K562 (cell line): ENCODE measurements at regions not wholly inside any gene's neighbourhood (a gene's known extent, or its start where the extent isn't known, plus 50 kb on each side); places are given as distances from the start of the nearest gene placed in this dataset.

Experiments used
- ATAC-seq: fragments of 200-7000 bp; cut with Tn5 transposase; 3 replicates; pipeline ENCODE4 v1.9.1; 2020; ENCODE audit warnings: moderate library complexity
- BruUV-seq: library from RNA; stranded (reverse); fragments of 400-500 nt; replicated peaks from 2 replicates; lab custom pipeline; 2021; lab: Mats Ljungman, UMichigan
- CTCF ChIA-PET: fragments of 300-600 bp; formaldehyde crosslinking; extraction: SDS; loops from one replicate; lab custom pipeline; 2021; ENCODE audit warnings: low intra/inter-chr PET ratio; lab: Yijun Ruan, JAX
- POLR2A ChIA-PET: fragments of 300-600, 350-650 bp; sonication (Branson Sonifier 250); formaldehyde crosslinking; extraction: SDS; loops from one replicate; lab custom pipeline; 2021; ENCODE audit warnings: antibody characterized with exemption, inconsistent platforms; lab: Yijun Ruan, JAX
- DNase-seq, 4 experiments: peaks; one replicate each; pipeline versions ENCODE4 v3.0.0 to v3.0.0-alpha.2; 2011 to 2018; ENCODE audit warnings: low spot score in 3 of 4, mixed read lengths in 3 of 4; ENCODE audit errors: extremely low read depth in 1 of 4
- FAIRE-seq: peaks from 2 replicates; lab custom pipeline; 2011; peaks lifted over from hg19 to GRCh38; lab: Jason Lieb, UNC
- H2AFZ ChIP-seq: 2 replicates; pipeline ENCODE4 v1.6.0; 2011; ENCODE audit warnings: low read depth, low read length, control low read depth, inconsistent platforms
- H3K27ac ChIP-seq: fragments of 200-600 bp; 3 replicates; pipeline ENCODE4 v1.8.0; 2011; ENCODE audit warnings: low read depth, mild to moderate bottlenecking, control low read depth, inconsistent platforms, low read length, moderate library complexity, mixed read lengths; ENCODE audit errors: extremely low read depth
- H3K27me3 ChIP-seq, 2 experiments: fragments of 300-600 bp in 1 of 2; 2 replicates in 1 of 2; 3 replicates in 1 of 2; pipeline versions ENCODE4 v1.6.0 to v1.8.0; 2011; ENCODE audit warnings: inconsistent platforms in 2 of 2, low read length in 2 of 2, mild to moderate bottlenecking in 1 of 2, mixed read lengths in 1 of 2, moderate library complexity in 1 of 2; ENCODE audit not compliant: control insufficient read depth in 2 of 2, insufficient read depth in 2 of 2
- H3K36me3 ChIP-seq: fragments of 300-600 bp; 3 replicates; pipeline ENCODE4 v1.8.0; 2011; ENCODE audit warnings: mild to moderate bottlenecking, low read length, inconsistent platforms; ENCODE audit not compliant: control insufficient read depth, insufficient read depth
- H3K4me1 ChIP-seq, 2 experiments: fragments of 200-600 bp in 1 of 2; replicated peaks in 1 of 2; 2 replicates in 1 of 2; 3 replicates in 1 of 2; pipeline versions ENCODE4 v1.5.1 to v1.8.0; 2011; ENCODE audit warnings: inconsistent platforms in 2 of 2, low read length in 2 of 2, mild to moderate bottlenecking in 1 of 2, mixed read lengths in 1 of 2, moderate library complexity in 1 of 2; ENCODE audit not compliant: control insufficient read depth in 2 of 2, insufficient read depth in 2 of 2
- H3K4me2 ChIP-seq: 2 replicates; pipeline ENCODE4 v1.6.1; 2011; ENCODE audit warnings: low read length, control low read depth, inconsistent platforms, mixed read lengths; ENCODE audit not compliant: insufficient read depth
- H3K4me3 ChIP-seq: fragments of 200-600 bp; sonication (generic), shearing (Covaris generic); 2 replicates; pipeline ENCODE4 v1.5.1; 2016; ENCODE audit warnings: control low read depth, inconsistent platforms
- H3K79me2 ChIP-seq: fragments of 200-600 bp; 3 replicates; pipeline ENCODE4 v1.8.0; 2011; ENCODE audit warnings: low read length, inconsistent platforms; ENCODE audit not compliant: control insufficient read depth, insufficient read depth
- H3K9ac ChIP-seq, 2 experiments: 2 replicates each; pipeline versions ENCODE4 v1.6.0 to v1.6.1; 2011; ENCODE audit warnings: low read depth in 2 of 2, low read length in 2 of 2, control low read depth in 1 of 2, inconsistent platforms in 1 of 2, mild to moderate bottlenecking in 1 of 2, mixed read lengths in 1 of 2; ENCODE audit not compliant: insufficient read depth in 1 of 2
- H3K9me1 ChIP-seq: one replicate; pipeline ENCODE4 v1.6.0; 2011; ENCODE audit warnings: inconsistent platforms, mild to moderate bottlenecking, low read length, moderate library complexity; ENCODE audit not compliant: control insufficient read depth, insufficient read depth
- H3K9me3 ChIP-seq: replicated peaks from 2 replicates; pipeline ENCODE4 v1.5.1; 2011; ENCODE audit warnings: low read depth, low read length, inconsistent platforms; ENCODE audit not compliant: control insufficient read depth, insufficient read depth
- H4K20me1 ChIP-seq: replicated peaks from 2 replicates; pipeline ENCODE4 v1.6.1; 2011; ENCODE audit warnings: low read length, inconsistent platforms, mixed read lengths; ENCODE audit not compliant: control insufficient read depth, insufficient read depth
- C11orf30 ChIP-seq: fragments of 450-650 bp; IDR thresholded peaks from 2 replicates; pipeline ENCODE4 v1.6.1; 2016; ENCODE audit warnings: low read depth, mild to moderate bottlenecking
- CEBPG ChIP-seq, 3 experiments: fragments of 200-800 bp in 1 of 3; sonication (Bioruptor generic) in 1 of 3; sonication (generic) in 1 of 3; formaldehyde crosslinking in 1 of 3; IDR thresholded peaks in 2 of 3; conservative IDR thresholded peaks in 1 of 3; 2 replicates each; pipeline versions ENCODE4 v1.6.1 to v1.8.0; 2016 to 2022; ENCODE audit warnings: missing compliant biosample characterization in 2 of 3, missing genetic modification characterization in 2 of 3, mild to moderate bottlenecking in 1 of 3, missing genetic modification reagents in 1 of 3
- FOXA3 ChIP-seq, 2 experiments: fragments of 450-650 bp in 1 of 2; sonication (generic) in 1 of 2; formaldehyde crosslinking; IDR thresholded peaks in 1 of 2; conservative IDR thresholded peaks in 1 of 2; 2 replicates each; pipeline versions ENCODE4 v1.4.0 to v1.8.0; 2020 to 2022; ENCODE audit warnings: mild to moderate bottlenecking in 2 of 2, missing genetic modification reagents in 1 of 2
- MAFF ChIP-seq: IDR thresholded peaks from 2 replicates; pipeline ENCODE4 v1.6.1; 2012; ENCODE audit warnings: low read length, improper control_type of control experiment
- MAFG ChIP-seq: fragments of 450-650 bp; conservative IDR thresholded peaks from 2 replicates; pipeline ENCODE4 v1.6.1; 2016; ENCODE audit warnings: missing genetic modification characterization, missing compliant biosample characterization
- NFXL1 ChIP-seq: fragments of 450-650 bp; formaldehyde crosslinking; IDR thresholded peaks from 2 replicates; pipeline ENCODE4 v1.4.0; 2021; ENCODE audit warnings: mild to moderate bottlenecking
- NR2C2 ChIP-seq, 2 experiments: fragments of 200-800 bp in 1 of 2; sonication (Bioruptor generic) in 1 of 2; sonication (generic) in 1 of 2; formaldehyde crosslinking in 1 of 2; IDR thresholded peaks; 2 replicates each; pipeline versions ENCODE4 v1.6.1 to v1.8.0; 2016 to 2022; ENCODE audit warnings: mild to moderate bottlenecking in 1 of 2, missing compliant biosample characterization in 1 of 2, missing genetic modification characterization in 1 of 2, missing genetic modification reagents in 1 of 2
- RAD21 ChIP-seq, 2 experiments: fragments of 250-450 bp in 1 of 2; fragments of 450-650 bp in 1 of 2; sonication (Bioruptor Pico) in 1 of 2; formaldehyde crosslinking in 1 of 2; IDR thresholded peaks in 1 of 2; conservative IDR thresholded peaks in 1 of 2; 2 replicates each; pipeline versions ENCODE4 v1.4.0 to v1.8.0; 2020 to 2022; ENCODE audit warnings: mild to moderate bottlenecking in 2 of 2, moderate library complexity in 1 of 2
- RBM25 ChIP-seq: fragments of 200-400 bp; formaldehyde crosslinking; IDR thresholded peaks from 2 replicates; pipeline ENCODE4 v1.6.1; 2018; ENCODE audit warnings: low read length, low read depth, moderate library complexity; ENCODE audit not compliant: severe bottlenecking
- SAP30 ChIP-seq: fragments of 200-600 bp; sonication (generic); IDR thresholded peaks from 2 replicates; pipeline ENCODE4 v1.6.1; 2012; ENCODE audit warnings: borderline replicate concordance, low read depth, mild to moderate bottlenecking, moderate library complexity, low read length, control low read depth, inconsistent platforms; ENCODE audit not compliant: insufficient read depth, poor library complexity, severe bottlenecking
- TCF3 ChIP-seq: sonication (generic); formaldehyde crosslinking; IDR thresholded peaks from 2 replicates; pipeline ENCODE4 v1.4.0; 2020; ENCODE audit warnings: mild to moderate bottlenecking, missing genetic modification reagents
- ZNF347 ChIP-seq: fragments of 450-650 bp; formaldehyde crosslinking; IDR thresholded peaks from 2 replicates; pipeline ENCODE4 v1.4.0; 2020; ENCODE audit warnings: low read depth, mild to moderate bottlenecking, moderate library complexity
- ZNF445 ChIP-seq: fragments of 250-450 bp; sonication (Bioruptor Pico); IDR thresholded peaks from 2 replicates; pipeline ENCODE4 v1.4.0; 2020; ENCODE audit warnings: low read depth, mild to moderate bottlenecking, moderate library complexity
- WGBS: fragments of 100-300 bp; shearing (Covaris generic); methylation state at CpG from one replicate; pipeline ENCODE4 v1.1.6; 2016; ENCODE audit warnings: low coverage, mixed read lengths; ENCODE audit not compliant: insufficient coverage; ENCODE audit errors: missing lambda C conversion rate; 5-methylcytosine and 5-hydroxymethylcytosine counted together
- in situ Hi-C: fragments of 300-500 bp; cut with MboI; formaldehyde crosslinking; loops from 4 replicates; pipeline ENCODE4 v1.15.0; 2018; ENCODE audit warnings: inconsistent platforms, mixed read lengths
- intact Hi-C: fragments of 100-400 bp; cut with micrococcal nuclease; formaldehyde crosslinking; loops from 2 replicates; pipeline ENCODE4 v1.14.2; 2022
- TF ChIP-seq, protein P1 (sequence below): sonication (generic); formaldehyde crosslinking; IDR thresholded peaks from 2 replicates; pipeline ENCODE4 v1.8.0; 2023; ENCODE audit warnings: mild to moderate bottlenecking, missing genetic modification reagents
- TF ChIP-seq, protein P2 (sequence below): fragments of 450-650 bp; formaldehyde crosslinking; IDR thresholded peaks from 2 replicates; pipeline ENCODE4 v1.4.0; 2020; ENCODE audit warnings: mild to moderate bottlenecking, mixed read lengths

DNA sequence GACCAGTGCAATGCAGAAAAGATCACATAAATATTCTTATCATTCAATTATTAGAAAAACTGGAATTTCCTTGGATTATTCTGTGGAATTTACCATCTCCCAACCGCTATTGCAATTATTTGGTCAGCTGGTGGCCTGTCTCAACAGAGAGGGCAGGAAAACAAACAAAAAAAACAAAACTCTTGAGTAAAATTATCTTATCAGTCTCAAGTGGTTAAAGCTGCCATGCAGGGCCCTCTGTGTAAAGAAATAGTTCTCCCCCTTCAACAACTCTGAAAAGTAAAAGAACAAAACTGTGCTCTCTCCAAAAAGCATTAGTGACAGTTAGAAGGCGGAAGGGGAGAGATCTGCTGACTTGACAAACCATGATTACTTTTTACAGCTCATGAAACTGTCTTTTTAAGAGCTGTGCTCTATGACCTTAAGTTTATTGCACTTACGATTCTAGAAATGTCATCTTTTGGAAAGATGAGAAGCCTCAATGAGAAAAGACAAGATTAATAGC, 152.3 kb downstream of the DLEU7 start:
- no TSS peak for BruUV-seq
- Histone ChIP-seq H3K4me1 (peaks cover 0 to 13% of the 10 kb centered on the region in 2 experiments; a peak in 4 of 5 replicates), H4K20me1 (0 out of 2 replicates have a peak, but pooled peaks cover 3% of the 10 kb centered on the region), H3K9me1 (no peaks in the 10 kb centered on the region), H3K27ac (peak overlapping the region; percentile 63; the same call in 2 of the 3 replicates), H2AFZ (peak overlapping the region; percentile 38; the same call in 1 of the 2 replicates), H3K4me2 (peak overlapping the region; percentile 18; the same call in 1 of the 2 replicates), H3K9ac (no peak overlapping the region), H3K9me3 (no peaks in the 10 kb centered on the region), H3K4me3 (no peak overlapping the region), H3K79me2 (no peaks in the 10 kb centered on the region), H3K27me3 (no peaks in the 10 kb centered on the region), H3K36me3 (no peaks in the 10 kb centered on the region)
- CTCF ChIA-PET = no interaction called here
- DNase-seq = no peak
- no peak for FAIRE-seq
- 26% methylated on average over 3 of the region's 3 CpGs for WGBS
- POLR2A ChIA-PET = interaction anchor here (1.6 kb wide), 1 partner anchor 14 kb away, joined by 3 read pairs; no protein-coding TSS in a partner anchor
- ATAC-seq = no peak
- in situ Hi-C loops = no loop called here
- intact Hi-C loops = no loop called here
- TF ChIP-seq, protein P1, sequence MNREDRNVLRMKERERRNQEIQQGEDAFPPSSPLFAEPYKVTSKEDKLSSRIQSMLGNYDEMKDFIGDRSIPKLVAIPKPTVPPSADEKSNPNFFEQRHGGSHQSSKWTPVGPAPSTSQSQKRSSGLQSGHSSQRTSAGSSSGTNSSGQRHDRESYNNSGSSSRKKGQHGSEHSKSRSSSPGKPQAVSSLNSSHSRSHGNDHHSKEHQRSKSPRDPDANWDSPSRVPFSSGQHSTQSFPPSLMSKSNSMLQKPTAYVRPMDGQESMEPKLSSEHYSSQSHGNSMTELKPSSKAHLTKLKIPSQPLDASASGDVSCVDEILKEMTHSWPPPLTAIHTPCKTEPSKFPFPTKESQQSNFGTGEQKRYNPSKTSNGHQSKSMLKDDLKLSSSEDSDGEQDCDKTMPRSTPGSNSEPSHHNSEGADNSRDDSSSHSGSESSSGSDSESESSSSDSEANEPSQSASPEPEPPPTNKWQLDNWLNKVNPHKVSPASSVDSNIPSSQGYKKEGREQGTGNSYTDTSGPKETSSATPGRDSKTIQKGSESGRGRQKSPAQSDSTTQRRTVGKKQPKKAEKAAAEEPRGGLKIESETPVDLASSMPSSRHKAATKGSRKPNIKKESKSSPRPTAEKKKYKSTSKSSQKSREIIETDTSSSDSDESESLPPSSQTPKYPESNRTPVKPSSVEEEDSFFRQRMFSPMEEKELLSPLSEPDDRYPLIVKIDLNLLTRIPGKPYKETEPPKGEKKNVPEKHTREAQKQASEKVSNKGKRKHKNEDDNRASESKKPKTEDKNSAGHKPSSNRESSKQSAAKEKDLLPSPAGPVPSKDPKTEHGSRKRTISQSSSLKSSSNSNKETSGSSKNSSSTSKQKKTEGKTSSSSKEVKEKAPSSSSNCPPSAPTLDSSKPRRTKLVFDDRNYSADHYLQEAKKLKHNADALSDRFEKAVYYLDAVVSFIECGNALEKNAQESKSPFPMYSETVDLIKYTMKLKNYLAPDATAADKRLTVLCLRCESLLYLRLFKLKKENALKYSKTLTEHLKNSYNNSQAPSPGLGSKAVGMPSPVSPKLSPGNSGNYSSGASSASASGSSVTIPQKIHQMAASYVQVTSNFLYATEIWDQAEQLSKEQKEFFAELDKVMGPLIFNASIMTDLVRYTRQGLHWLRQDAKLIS = no peak
- TF ChIP-seq FOXA3 (CRISPR knock-in tag; conservative IDR thresholded peaks at IDR 0.05 in 1 of 2, IDR thresholded peaks at IDR 0.05 in 1 of 2) (peak in 1 of 2 experiments; percentile 67; a peak in 2 of 4 replicates), TCF3 (CRISPR knock-in tag) (no peak), NFXL1 (CRISPR knock-in tag) (no peak), RBM25 (no peak), RAD21 (CRISPR knock-in tag; conservative IDR thresholded peaks at IDR 0.05 in 1 of 2, IDR thresholded peaks at IDR 0.05 in 1 of 2) (0 out of 4 replicates have a peak, but pooled peaks of 1 of the 2 experiments have one; percentile 9), SAP30 (no peak), ZNF347 (CRISPR knock-in tag) (no peak), NR2C2 (CRISPR knock-in tag; IDR thresholded peaks at IDR 0.05) (no peak), NR2C2 (tag; IDR thresholded peaks at IDR 0.05) (0 out of 2 replicates have a peak, but pooled peaks have one; percentile 29), MAFF (peak; percentile 83), MAFG (tag) (peak; percentile 90), CEBPG (CRISPR knock-in tag; IDR thresholded peaks at IDR 0.05) (no peak), CEBPG (tag; conservative IDR thresholded peaks at IDR 0.05 in 1 of 2, IDR thresholded peaks at IDR 0.05 in 1 of 2) (no peak), C11orf30 (peak; percentile 94), ZNF445 (CRISPR knock-in tag) (no peak)
- TF ChIP-seq, protein P2, sequence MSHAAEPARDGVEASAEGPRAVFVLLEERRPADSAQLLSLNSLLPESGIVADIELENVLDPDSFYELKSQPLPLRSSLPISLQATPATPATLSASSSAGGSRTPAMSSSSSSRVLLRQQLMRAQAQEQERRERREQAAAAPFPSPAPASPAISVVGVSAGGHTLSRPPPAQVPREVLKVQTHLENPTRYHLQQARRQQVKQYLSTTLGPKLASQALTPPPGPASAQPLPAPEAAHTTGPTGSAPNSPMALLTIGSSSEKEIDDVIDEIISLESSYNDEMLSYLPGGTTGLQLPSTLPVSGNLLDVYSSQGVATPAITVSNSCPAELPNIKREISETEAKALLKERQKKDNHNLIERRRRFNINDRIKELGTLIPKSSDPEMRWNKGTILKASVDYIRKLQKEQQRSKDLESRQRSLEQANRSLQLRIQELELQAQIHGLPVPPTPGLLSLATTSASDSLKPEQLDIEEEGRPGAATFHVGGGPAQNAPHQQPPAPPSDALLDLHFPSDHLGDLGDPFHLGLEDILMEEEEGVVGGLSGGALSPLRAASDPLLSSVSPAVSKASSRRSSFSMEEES (CRISPR knock-in tag) = no peak
